Kidney (tissue), 13 donors: ENCODE measurements at regions not wholly inside any gene's neighbourhood (a gene's known extent, or its start where the extent isn't known, plus 50 kb on each side); places are given as distances from the start of the nearest gene placed in this dataset.

Experiments
- DNase-seq, 5 donors: peaks; one replicate each; pipeline ENCODE4 v3.0.0-alpha.2; 2013 to 2020
- FAIRE-seq: peaks from 2 replicates; lab custom pipeline; 2012; peaks lifted over from hg19 to GRCh38; lab: Jason Lieb, UNC
- H3K27ac ChIP-seq, 2 donors: one replicate each; pipeline ENCODE4 v1.7.0; 2013; ENCODE audit warnings: low read depth in 2 of 2, low read length in 2 of 2, inconsistent platforms in 1 of 2
- H3K27me3 ChIP-seq: one replicate; pipeline ENCODE4 v1.7.1; 2013; ENCODE audit warnings: low read length, inconsistent platforms; ENCODE audit not compliant: control insufficient read depth, insufficient read depth
- H3K36me3 ChIP-seq, 3 donors: one replicate each; pipeline versions ENCODE4 v1.7.0 to v1.7.1; 2013; ENCODE audit warnings: low read length in 3 of 3, control low read depth in 1 of 3, inconsistent platforms in 1 of 3; ENCODE audit not compliant: insufficient read depth in 3 of 3, control insufficient read depth in 2 of 3
- H3K4me1 ChIP-seq, 3 donors: one replicate each; pipeline versions ENCODE4 v1.7.0 to v1.7.1; 2013; ENCODE audit warnings: low read length in 3 of 3, inconsistent platforms in 1 of 3, low read depth in 1 of 3; ENCODE audit not compliant: control insufficient read depth in 2 of 3, insufficient read depth in 2 of 3
- H3K4me3 ChIP-seq, 3 donors: one replicate each; pipeline versions ENCODE4 v1.7.0 to v1.8.1; 2013; ENCODE audit warnings: low read length in 3 of 3, control low read depth in 1 of 3, inconsistent platforms in 1 of 3
- H3K9ac ChIP-seq, 3 donors: one replicate each; pipeline versions ENCODE4 v1.7.0 to v1.7.1; 2013; ENCODE audit warnings: low read length in 3 of 3, control low read depth in 1 of 3, inconsistent platforms in 1 of 3
- H3K9me3 ChIP-seq, 3 donors: one replicate each; pipeline versions ENCODE4 v1.7.0 to v1.7.1; 2013; ENCODE audit warnings: low read length in 3 of 3, control low read depth in 1 of 3, inconsistent platforms in 1 of 3; ENCODE audit not compliant: control insufficient read depth in 2 of 3, insufficient read depth in 1 of 3
- CTCF ChIP-seq: IDR thresholded peaks from 3 replicates; pipeline ENCODE4 v1.5.1; 2012; ENCODE audit warnings: mild to moderate bottlenecking, moderate library complexity, borderline replicate concordance; ENCODE audit not compliant: insufficient read depth; ENCODE audit errors: extremely low read depth
- intact Hi-C: fragments of 100-400 bp; cut with DNase I; formaldehyde crosslinking; loops from one replicate; pipeline ENCODE4 v1.11.1; 2022
- donor health status: control.
- donor health status: control.
- donor health status: control.
- donor health status: control.
- donor health status: control.
- donor health status: DM: yes; HTN: yes; CAD: no.
- donor health status: Normal renal cell carcinoma (clear cell type).

GRCh38 chr18:35861367-35862118 lies 110.9 kb upstream of the RMP24 start:
- Histone ChIP-seq H3K27me3 (no peaks in the 10 kb centered on the region), H3K4me3 (no peak overlapping the region), H3K27ac (no peak overlapping the region), H3K9ac (no peak overlapping the region), H3K4me1 (no peaks in the 10 kb centered on the region), H3K9me3 (no peaks in the 10 kb centered on the region), H3K36me3 (no peaks in the 10 kb centered on the region)
- FAIRE-seq (no peak), DNase-seq (no peak)
- intact Hi-C loops, result no loop called here
- TF ChIP-seq CTCF, result no peak

GRCh38 chr18:35862119-35862640 lies 110.3 kb upstream of the RMP24 start:
- no peak for DNase-seq
- Histone ChIP-seq H3K4me3 (no peak overlapping the region), H3K36me3 (no peaks in the 10 kb centered on the region), H3K27ac (no peak overlapping the region), H3K9me3 (no peaks in the 10 kb centered on the region), H3K9ac (no peak overlapping the region), H3K4me1 (no peaks in the 10 kb centered on the region), H3K27me3 (no peaks in the 10 kb centered on the region)
- FAIRE-seq, result no peak
- intact Hi-C loops, result no loop called here
- no peak for TF ChIP-seq CTCF

- TF ChIP-seq CTCF, result no peak
- Histone ChIP-seq H3K36me3 (no peaks in the 10 kb centered on the region), H3K27me3 (no peaks in the 10 kb centered on the region), H3K4me3 (no peak overlapping the region), H3K4me1 (no peaks in the 10 kb centered on the region), H3K9me3 (no peaks in the 10 kb centered on the region), H3K27ac (no peak overlapping the region), H3K9ac (no peak overlapping the region)
- intact Hi-C loops, result no loop called here
- FAIRE-seq (no peak), DNase-seq (no peak)
Measured at GRCh38 chr18:35864916-35865315, 107.6 kb upstream of the RMP24 start.
